Spleen (tissue), 11 donors: ENCODE measurements at regions not wholly inside any gene's neighbourhood (a gene's known extent, or its start where the extent isn't known, plus 50 kb on each side); places are given as distances from the start of the nearest gene placed in this dataset.

Experiments
- DNase-seq: peaks from one replicate; pipeline ENCODE4 v3.0.0-alpha.2; 2020
- H3K27ac ChIP-seq, 8 donors: fragments of 200-600 bp; sonication (generic) in 7 of 8; 1 replicate in 4 of 8; 2 replicates in 4 of 8; pipeline versions ENCODE4 v1.5.0 to v1.8.0; 2016 to 2021; ENCODE audit warnings: inconsistent platforms in 4 of 8, mild to moderate bottlenecking in 4 of 8, moderate library complexity in 1 of 8
- H3K27me3 ChIP-seq, 7 donors: fragments of 200-600 bp; sonication (generic) in 6 of 7; replicated peaks in 1 of 7; 1 replicate in 4 of 7; 2 replicates in 3 of 7; pipeline versions ENCODE4 v1.5.0 to v1.8.0; 2016 to 2021; ENCODE audit warnings: inconsistent platforms in 3 of 7, mild to moderate bottlenecking in 1 of 7
- H3K36me3 ChIP-seq, 6 donors: fragments of 200-600 bp; sonication (generic) in 5 of 6; 1 replicate in 4 of 6; 2 replicates in 2 of 6; pipeline versions ENCODE4 v1.5.0 to v1.8.0; 2016 to 2021; ENCODE audit warnings: inconsistent platforms in 2 of 6
- H3K4me1 ChIP-seq, 6 donors: fragments of 200-600 bp; sonication (generic) in 5 of 6; 1 replicate in 3 of 6; 2 replicates in 3 of 6; pipeline versions ENCODE4 v1.5.0 to v1.8.0; 2016 to 2021; ENCODE audit warnings: inconsistent platforms in 3 of 6
- H3K4me3 ChIP-seq, 8 donors: fragments of 200-600 bp; sonication (generic) in 7 of 8; 1 replicate in 4 of 8; 2 replicates in 4 of 8; pipeline versions ENCODE4 v1.5.0 to v1.8.0; 2016 to 2021; ENCODE audit warnings: inconsistent platforms in 4 of 8, mild to moderate bottlenecking in 4 of 8, moderate library complexity in 2 of 8
- H3K9me3 ChIP-seq, 8 donors: fragments of 200-600 bp; sonication (generic) in 7 of 8; 1 replicate in 4 of 8; 2 replicates in 4 of 8; pipeline versions ENCODE4 v1.5.0 to v1.8.0; 2016 to 2021; ENCODE audit warnings: inconsistent platforms in 4 of 8
- POLR2A ChIP-seq, 3 donors: fragments of 450-650 bp; IDR thresholded peaks; one replicate each; pipeline ENCODE4 v1.5.1; 2017; ENCODE audit warnings: antibody characterized with exemption in 3 of 3, mild to moderate bottlenecking in 1 of 3
- POLR2AphosphoS5 ChIP-seq, 3 donors: sonication (generic); formaldehyde crosslinking; IDR thresholded peaks; one replicate each; pipeline ENCODE4 v1.5.1; 2017; ENCODE audit warnings: antibody characterized with exemption in 3 of 3
- WGBS, 5 donors: extraction: QIAGEN DNeasy Blood & Tissue Kit in 3 of 5; methylation state at CpG; one replicate each; pipeline versions ENCODE4 v1.1.5 to v1.1.7; 2013 to 2018; 5-methylcytosine and 5-hydroxymethylcytosine counted together
- intact Hi-C: fragments of 100-400 bp; cut with DNase I; formaldehyde crosslinking; loops from one replicate; pipeline ENCODE4 v1.15.0; 2023; ENCODE audit warnings: low total_unique reads
- TF ChIP-seq, protein P1 (sequence below), 11 experiments: fragments of 200-600 bp in 7 of 11; fragments of 450-650 bp in 4 of 11; sonication (generic) in 4 of 11; IDR thresholded peaks in 8 of 11; conservative IDR thresholded peaks in 3 of 11; 1 replicate in 7 of 11; 2 replicates in 4 of 11; pipeline versions ENCODE4 v1.4.0 to v1.8.0; 2016 to 2021; ENCODE audit warnings: antibody characterized with exemption in 11 of 11, inconsistent platforms in 4 of 11, mild to moderate bottlenecking in 1 of 11
- donor health status: healthy with polysubstance abuse.
- donor health status: DM: no; HTN: no; CAD: no; lungs with moderate emphysema.
- donor health status: DM: no; HTN: no; CAD: no.
- donor health status: Bipolar disorder and iron deficiency.
- donor health status: healthy.
- donor health status: DM: no; HTN: no; CAD: no.
- donor health status: DM: yes; HTN: yes; CAD: no.

DNA sequence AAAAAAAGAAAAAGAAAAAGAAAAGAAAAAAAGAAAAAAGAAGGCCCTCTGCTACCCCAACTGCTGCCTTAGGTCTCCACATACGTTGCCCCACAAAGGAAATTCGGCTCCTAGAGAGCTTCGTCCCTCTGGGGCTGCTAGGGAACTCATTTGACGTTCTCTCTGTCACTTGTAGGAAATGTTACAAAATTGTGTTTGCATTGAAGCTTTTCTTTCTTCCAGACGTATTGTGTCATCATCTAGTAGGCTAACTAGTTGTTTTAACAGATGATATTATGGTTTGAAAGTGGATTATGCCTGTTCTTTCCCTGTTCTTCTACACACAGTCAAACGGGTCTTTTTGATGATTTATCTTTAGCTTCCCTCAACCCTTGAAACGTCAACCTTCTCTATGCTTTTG lies 125.3 kb downstream of the BDH1 start:
- no peak for DNase-seq

GRCh38 chr3:197428952-197429351 lies 126.8 kb downstream of the BDH1 start:
- WGBS, 5 donors, result 49 to 68% (median 64%) methylated on average over 7 of the region's 7 CpGs
- H3K27ac ChIP-seq, result no peak overlapping the region
- H3K9me3 ChIP-seq, result no peaks in the 10 kb centered on the region
- no peaks in the 10 kb centered on the region for H3K36me3 ChIP-seq
- no peak for DNase-seq
- peaks cover 0 to 19% (median 0%) of the 10 kb centered on the region in 7 donors for H3K27me3 ChIP-seq
- TF ChIP-seq, protein P1, sequence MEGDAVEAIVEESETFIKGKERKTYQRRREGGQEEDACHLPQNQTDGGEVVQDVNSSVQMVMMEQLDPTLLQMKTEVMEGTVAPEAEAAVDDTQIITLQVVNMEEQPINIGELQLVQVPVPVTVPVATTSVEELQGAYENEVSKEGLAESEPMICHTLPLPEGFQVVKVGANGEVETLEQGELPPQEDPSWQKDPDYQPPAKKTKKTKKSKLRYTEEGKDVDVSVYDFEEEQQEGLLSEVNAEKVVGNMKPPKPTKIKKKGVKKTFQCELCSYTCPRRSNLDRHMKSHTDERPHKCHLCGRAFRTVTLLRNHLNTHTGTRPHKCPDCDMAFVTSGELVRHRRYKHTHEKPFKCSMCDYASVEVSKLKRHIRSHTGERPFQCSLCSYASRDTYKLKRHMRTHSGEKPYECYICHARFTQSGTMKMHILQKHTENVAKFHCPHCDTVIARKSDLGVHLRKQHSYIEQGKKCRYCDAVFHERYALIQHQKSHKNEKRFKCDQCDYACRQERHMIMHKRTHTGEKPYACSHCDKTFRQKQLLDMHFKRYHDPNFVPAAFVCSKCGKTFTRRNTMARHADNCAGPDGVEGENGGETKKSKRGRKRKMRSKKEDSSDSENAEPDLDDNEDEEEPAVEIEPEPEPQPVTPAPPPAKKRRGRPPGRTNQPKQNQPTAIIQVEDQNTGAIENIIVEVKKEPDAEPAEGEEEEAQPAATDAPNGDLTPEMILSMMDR (IDR thresholded peaks at IDR 0.05 in 8 of 11, conservative IDR thresholded peaks at IDR 0.05 in 3 of 11), result no peak
- TF ChIP-seq POLR2A (IDR thresholded peaks at IDR 0.05), result no peak
- no peak for TF ChIP-seq POLR2AphosphoS5 (IDR thresholded peaks at IDR 0.05)
- peaks cover 0 to 5% (median 0%) of the 10 kb centered on the region in 6 donors for H3K4me1 ChIP-seq
- intact Hi-C loops, result no loop called here
- no peak overlapping the region for H3K4me3 ChIP-seq

More for the DNA sequence above, 125.3 kb downstream of the BDH1 start:
- Histone ChIP-seq H3K4me1 (peaks cover 0 to 5% (median 0%) of the 10 kb centered on the region in 6 donors), H3K27ac (no peak overlapping the region), H3K27me3 (peaks cover 0 to 10% (median 0%) of the 10 kb centered on the region in 7 donors), H3K36me3 (no peaks in the 10 kb centered on the region), H3K9me3 (no peaks in the 10 kb centered on the region), H3K4me3 (no peak overlapping the region)
- intact Hi-C loops, result no loop called here
- TF ChIP-seq POLR2A (IDR thresholded peaks at IDR 0.05) (no peak), POLR2AphosphoS5 (IDR thresholded peaks at IDR 0.05) (no peak)
- TF ChIP-seq, protein P1 (IDR thresholded peaks at IDR 0.05 in 8 of 11, conservative IDR thresholded peaks at IDR 0.05 in 3 of 11), result no peak
- WGBS, 5 donors, result 44 to 60% (median 53%) methylated on average over 7 of the region's 7 CpGs

GRCh38 chr3:197428117-197428801 lies 127.5 kb downstream of the BDH1 start:
- Histone ChIP-seq H3K27me3 (peaks cover 0 to 22% (median 0%) of the 10 kb centered on the region in 7 donors), H3K36me3 (no peaks in the 10 kb centered on the region), H3K4me3 (no peak overlapping the region), H3K4me1 (peaks cover 0 to 5% (median 0%) of the 10 kb centered on the region in 6 donors), H3K27ac (no peak overlapping the region), H3K9me3 (no peaks in the 10 kb centered on the region)
- intact Hi-C loops, result no loop called here
- no peak for DNase-seq
- 21 to 32% (median 23%) methylated on average over 10 of the region's 10 CpGs for WGBS, 5 donors
- no peak for TF ChIP-seq POLR2AphosphoS5 (IDR thresholded peaks at IDR 0.05)
- TF ChIP-seq, protein P1 (IDR thresholded peaks at IDR 0.05 in 8 of 11, conservative IDR thresholded peaks at IDR 0.05 in 3 of 11), result no peak

GRCh38 chr3:197427021-197427420 lies 128.6 kb upstream of the DLG1 start:
- no peaks in the 10 kb centered on the region for H3K36me3 ChIP-seq
- intact Hi-C loops, result no loop called here
- no peak for TF ChIP-seq POLR2A (IDR thresholded peaks at IDR 0.05)
- no peak for TF ChIP-seq POLR2AphosphoS5 (IDR thresholded peaks at IDR 0.05)
- TF ChIP-seq, protein P1 (IDR thresholded peaks at IDR 0.05 in 8 of 11, conservative IDR thresholded peaks at IDR 0.05 in 3 of 11), result no peak
- WGBS, 5 donors, result 91 to 97% (median 92%) methylated on average over 8 of the region's 8 CpGs
- peaks cover 0 to 5% (median 0%) of the 10 kb centered on the region in 6 donors for H3K4me1 ChIP-seq
- no peak for DNase-seq
- H3K27me3 ChIP-seq, result peaks cover 0 to 25% (median 0%) of the 10 kb centered on the region in 7 donors
- H3K9me3 ChIP-seq, result no peaks in the 10 kb centered on the region
- no peak overlapping the region for H3K27ac ChIP-seq
- no peak overlapping the region for H3K4me3 ChIP-seq
